Endothelial cell (in vitro differentiated cells): ENCODE measurements at regions not wholly inside any gene's neighbourhood (a gene's known extent, or its start where the extent isn't known, plus 50 kb on each side); places are given as distances from the start of the nearest gene placed in this dataset.
A peak's percentile ranks its signal among the peaks of the same experiment; 100 is the strongest.

Source experiments
- DNase-seq: peaks from one replicate; pipeline ENCODE4 v3.0.0; 2021; ENCODE audit warnings: low spot score
- H3K27ac Mint-ChIP-seq: one replicate; pipeline ENCODE4 v1.8.0; 2021; ENCODE audit warnings: mixed read lengths, inconsistent platforms; ENCODE audit not compliant: unreplicated experiment
- H3K27me3 Mint-ChIP-seq: one replicate; pipeline ENCODE4 v1.8.0; 2021; ENCODE audit warnings: mild to moderate bottlenecking, moderate library complexity, mixed read lengths, inconsistent platforms; ENCODE audit not compliant: unreplicated experiment
- H3K36me3 Mint-ChIP-seq: one replicate; pipeline ENCODE4 v1.8.0; 2021; ENCODE audit warnings: mild to moderate bottlenecking, low read depth, mixed read lengths, inconsistent platforms; ENCODE audit not compliant: unreplicated experiment
- H3K4me1 Mint-ChIP-seq: one replicate; pipeline ENCODE4 v1.8.0; 2021; ENCODE audit warnings: mild to moderate bottlenecking, mixed read lengths, inconsistent platforms; ENCODE audit not compliant: unreplicated experiment
- H3K4me3 Mint-ChIP-seq: one replicate; pipeline ENCODE4 v1.8.0; 2021; ENCODE audit warnings: mild to moderate bottlenecking, mixed read lengths, inconsistent platforms; ENCODE audit not compliant: unreplicated experiment
- H3K9me3 Mint-ChIP-seq: one replicate; pipeline ENCODE4 v1.8.0; 2021; ENCODE audit warnings: mixed read lengths, inconsistent platforms; ENCODE audit not compliant: unreplicated experiment
- CTCF ChIP-seq: fragments of 200-600 bp; sonication (generic); IDR thresholded peaks from one replicate; pipeline ENCODE4 v1.5.0; 2021; ENCODE audit warnings: antibody characterized with exemption; ENCODE audit not compliant: unreplicated experiment

- no peaks in the 10 kb centered on the region for H3K36me3 Mint-ChIP-seq
- peaks cover 2% of the 10 kb centered on the region for H3K27me3 Mint-ChIP-seq
- peaks cover 21% of the 10 kb centered on the region for H3K4me1 Mint-ChIP-seq
- TF ChIP-seq CTCF = no peak
- no peak overlapping the region for H3K27ac Mint-ChIP-seq
- DNase-seq = peak; percentile 60
- no peaks in the 10 kb centered on the region for H3K9me3 Mint-ChIP-seq
- H3K4me3 Mint-ChIP-seq = no peak overlapping the region
These were observed 172.9 kb upstream of the SETBP1 start for GRCh38 chr18:44507729-44508325.

- Mint-ChIP-seq H3K4me1 (peaks cover 23% of the 10 kb centered on the region), H3K27me3 (peaks cover 2% of the 10 kb centered on the region), H3K27ac (no peak overlapping the region), H3K9me3 (no peaks in the 10 kb centered on the region), H3K36me3 (no peaks in the 10 kb centered on the region), H3K4me3 (no peak overlapping the region)
- TF ChIP-seq CTCF = no peak
- DNase-seq = no peak
These were observed 172.2 kb upstream of the SETBP1 start for GRCh38 chr18:44508474-44508873.

- Mint-ChIP-seq H3K27ac (no peak overlapping the region), H3K9me3 (no peaks in the 10 kb centered on the region), H3K36me3 (no peaks in the 10 kb centered on the region), H3K27me3 (peaks cover 2% of the 10 kb centered on the region), H3K4me1 (peaks cover 23% of the 10 kb centered on the region), H3K4me3 (no peak overlapping the region)
- no peak for TF ChIP-seq CTCF
- DNase-seq = no peak
These were observed 171.6 kb upstream of the SETBP1 start for GRCh38 chr18:44509048-44509447.

- Mint-ChIP-seq H3K4me3 (no peak overlapping the region), H3K27me3 (peaks cover 2% of the 10 kb centered on the region), H3K4me1 (peaks cover 23% of the 10 kb centered on the region), H3K9me3 (no peaks in the 10 kb centered on the region), H3K27ac (peak overlapping the region; percentile 76), H3K36me3 (no peaks in the 10 kb centered on the region)
- no peak for DNase-seq
- TF ChIP-seq CTCF = no peak
These were observed 170.3 kb upstream of the SETBP1 start for GRCh38 chr18:44510390-44510789.

- TF ChIP-seq CTCF = no peak
- no peak for DNase-seq
- peaks cover 2% of the 10 kb centered on the region for H3K27me3 Mint-ChIP-seq
- no peak overlapping the region for H3K4me3 Mint-ChIP-seq
- H3K9me3 Mint-ChIP-seq = no peaks in the 10 kb centered on the region
- no peaks in the 10 kb centered on the region for H3K36me3 Mint-ChIP-seq
- H3K27ac Mint-ChIP-seq = no peak overlapping the region
- H3K4me1 Mint-ChIP-seq = peaks cover 12% of the 10 kb centered on the region
These were observed 167.5 kb upstream of the SETBP1 start for GRCh38 chr18:44513233-44513632.
